ENCODE measurements at regions not wholly inside any gene's neighbourhood (a gene's known extent, or its start where the extent isn't known, plus 50 kb on each side); places are given as distances from the start of the nearest gene placed in this dataset.
"Not testable (repeated sequence)": the region's sequence is repeated elsewhere in the genome, so short reads cannot be mapped to it uniquely, and the experiment has no call there.

DNA sequence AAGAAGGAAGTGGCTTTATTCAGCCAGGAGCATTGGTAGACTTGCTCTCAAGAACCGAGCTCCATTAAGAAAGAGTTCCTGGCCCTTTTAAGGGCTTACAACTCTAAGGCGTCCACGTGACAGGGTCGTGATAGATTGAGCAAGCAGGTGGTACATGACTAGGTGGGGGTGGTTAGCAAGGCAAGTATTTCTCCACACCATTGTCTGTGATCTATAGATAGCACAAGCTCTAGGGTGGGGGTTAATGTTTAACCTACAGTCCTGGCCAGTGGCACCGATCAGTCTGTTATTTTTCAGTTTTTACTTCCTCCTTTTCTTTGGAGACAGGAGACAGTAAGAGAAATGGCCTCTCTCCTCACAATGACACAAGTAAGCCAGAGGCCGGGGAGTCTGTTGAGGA is 215.1 kb downstream of the UQCRFS1 start:
- not testable (repeated sequence) for H3K4me1 Mint-ChIP-seq; DNase-seq (ENCODE audit: low spot score in 2 of 2); H3K27ac Mint-ChIP-seq; H3K4me3 Mint-ChIP-seq; H3K36me3 Mint-ChIP-seq; ATAC-seq
- H3K9me3 Mint-ChIP-seq: peaks cover 17% of the 10 kb centered on the region

DNA sequence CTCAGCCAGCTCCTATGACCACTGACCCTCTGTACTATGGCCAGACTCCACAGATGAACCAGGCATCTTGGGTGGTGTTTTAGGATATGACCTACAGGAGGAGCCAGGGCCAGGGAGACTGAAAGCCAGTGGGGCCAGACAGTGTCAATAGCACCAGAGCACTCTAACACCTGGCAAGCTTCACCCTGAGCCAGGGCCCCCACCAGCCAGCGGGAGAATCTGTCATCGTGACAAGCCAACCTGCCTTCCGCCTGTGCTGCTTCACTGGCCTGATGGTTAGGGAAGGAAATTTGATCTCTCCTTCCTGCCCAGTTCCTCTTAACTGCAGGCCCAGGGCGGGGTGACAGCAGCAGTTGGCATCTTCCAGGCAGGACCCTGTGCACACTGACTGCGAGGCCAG is 222.4 kb downstream of the UQCRFS1 start:
- ATAC-seq (peak; percentile 11), DNase-seq (ENCODE audit: low spot score in 2 of 2) (no peak)
- Mint-ChIP-seq H3K27ac (no peak overlapping the region), H3K4me3 (no peak overlapping the region), H3K36me3 (no peaks in the 10 kb centered on the region), H3K9me3 (peaks cover 11% of the 10 kb centered on the region), H3K4me1 (no peaks in the 10 kb centered on the region)

DNA sequence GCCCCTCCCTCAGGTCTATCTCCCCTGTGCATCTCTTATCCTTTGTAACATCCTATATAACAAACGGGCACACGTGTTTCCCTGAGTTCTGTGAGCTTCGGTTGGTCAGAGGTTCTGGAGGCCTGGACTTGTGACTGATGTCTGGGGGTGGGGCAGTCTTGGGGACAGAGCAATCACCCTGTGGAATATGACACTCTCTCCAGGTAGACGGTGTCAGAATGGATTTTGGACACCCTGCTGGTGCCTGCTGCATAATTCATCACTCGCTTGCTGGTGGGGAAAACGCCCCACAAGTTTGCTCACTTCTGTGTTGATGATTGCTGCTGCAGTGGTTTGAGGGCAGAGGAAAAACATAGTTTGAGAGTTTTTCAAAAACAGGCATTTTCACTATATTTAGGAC is 223.2 kb downstream of the UQCRFS1 start:
- ATAC-seq (no peak), DNase-seq (ENCODE audit: low spot score in 2 of 2) (no peak)
- no peak overlapping the region for H3K27ac Mint-ChIP-seq
- no peaks in the 10 kb centered on the region for H3K36me3 Mint-ChIP-seq
- H3K9me3 Mint-ChIP-seq: peaks cover 11% of the 10 kb centered on the region
- H3K4me3 Mint-ChIP-seq: no peak overlapping the region
- no peaks in the 10 kb centered on the region for H3K4me1 Mint-ChIP-seq

DNA sequence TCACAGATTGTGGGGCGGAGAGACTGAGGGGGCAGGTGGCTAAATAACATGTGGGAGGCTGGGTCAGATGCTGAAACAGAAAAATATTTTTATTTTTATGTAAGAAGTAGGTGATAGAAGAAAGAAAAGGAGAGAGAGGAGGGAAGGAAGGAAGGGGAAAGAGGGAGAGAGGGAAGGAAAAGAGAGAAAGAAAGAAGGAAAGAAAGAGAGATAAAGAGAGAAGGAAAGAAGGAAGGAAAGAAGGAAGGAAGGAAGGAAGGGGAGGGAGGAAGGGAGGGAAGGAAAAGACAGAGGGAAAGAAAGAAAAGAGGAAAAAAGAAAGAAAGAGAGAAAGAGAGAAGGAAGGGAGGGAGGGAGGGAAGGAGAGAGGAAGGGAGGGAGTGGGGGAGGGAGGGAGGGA is 224.9 kb downstream of the UQCRFS1 start:
- ATAC-seq (no peak), DNase-seq (ENCODE audit: low spot score in 2 of 2) (no peak)
- Mint-ChIP-seq H3K27ac (no peak overlapping the region), H3K36me3 (no peaks in the 10 kb centered on the region), H3K4me3 (no peak overlapping the region), H3K9me3 (peaks cover 5% of the 10 kb centered on the region), H3K4me1 (no peaks in the 10 kb centered on the region)

DNA sequence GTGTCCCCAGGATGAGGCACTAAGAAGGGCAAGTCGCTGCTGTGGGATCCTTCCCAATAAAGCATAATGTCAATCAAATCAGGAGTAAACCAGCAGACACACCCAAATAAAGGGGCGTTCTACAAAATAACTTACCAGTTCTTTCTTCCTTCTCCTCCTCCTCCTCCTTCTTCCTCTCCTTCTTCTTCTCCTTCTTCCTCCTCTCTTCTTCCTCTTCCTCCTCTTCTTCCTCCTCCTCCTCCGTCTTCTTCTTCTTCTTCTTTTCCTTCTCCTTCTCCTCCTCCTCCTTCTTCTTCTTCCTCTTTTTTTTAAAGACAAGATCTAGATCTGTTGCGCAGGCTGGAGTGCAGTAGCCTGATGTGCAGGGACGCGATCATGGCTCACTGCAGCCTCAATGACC is 225.8 kb downstream of the UQCRFS1 start:
- Mint-ChIP-seq H3K4me1 (no peaks in the 10 kb centered on the region), H3K4me3 (no peak overlapping the region), H3K9me3 (peaks cover 3% of the 10 kb centered on the region), H3K36me3 (no peaks in the 10 kb centered on the region), H3K27ac (no peak overlapping the region)
- no peak for ATAC-seq
- no peak for DNase-seq (ENCODE audit: low spot score in 2 of 2)

DNA sequence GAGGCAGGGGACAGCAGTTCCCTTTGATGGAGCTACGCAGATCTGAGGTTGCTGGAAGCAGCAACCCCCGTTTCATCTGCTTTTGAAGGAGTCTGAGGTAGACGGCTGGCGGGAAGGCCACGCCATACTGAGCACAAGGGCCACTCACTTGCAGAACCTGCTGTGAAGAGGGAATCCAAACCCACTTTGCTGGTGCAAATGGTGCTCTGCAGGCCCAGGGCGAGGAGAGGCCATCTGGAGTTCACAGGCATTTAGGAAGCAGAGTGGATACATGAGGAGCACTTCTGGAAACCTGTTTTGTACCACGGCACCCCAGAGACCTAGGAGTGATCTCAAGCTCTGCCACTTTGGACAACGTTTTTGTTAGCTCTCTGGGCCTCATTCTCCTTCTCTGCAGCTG is 227.8 kb downstream of the UQCRFS1 start:
- no peaks in the 10 kb centered on the region for H3K36me3 Mint-ChIP-seq
- no peak overlapping the region for H3K27ac Mint-ChIP-seq
- no peak overlapping the region for H3K4me3 Mint-ChIP-seq
- DNase-seq (ENCODE audit: low spot score in 2 of 2) (no peak), ATAC-seq (no peak)
- no peaks in the 10 kb centered on the region for H3K4me1 Mint-ChIP-seq
- peaks cover 3% of the 10 kb centered on the region for H3K9me3 Mint-ChIP-seq

DNA sequence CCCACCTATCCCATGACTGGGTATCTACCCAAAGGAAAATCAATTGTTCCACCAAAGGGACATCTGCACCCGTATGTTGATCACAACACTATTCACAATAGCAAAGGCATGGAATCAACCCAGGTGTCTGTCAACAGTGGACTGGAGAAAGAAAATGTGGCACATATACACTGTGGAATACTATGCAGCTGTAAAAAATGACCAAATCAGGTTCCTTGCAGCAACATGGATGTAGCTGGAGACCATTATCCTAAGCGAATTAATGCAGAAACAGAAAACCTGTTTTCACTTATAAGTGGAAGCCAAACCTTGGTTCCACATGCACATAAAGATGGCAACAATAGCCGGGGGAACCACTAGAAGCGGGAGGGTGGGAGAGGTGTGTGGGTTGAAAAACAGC is 228.6 kb downstream of the UQCRFS1 start:
- H3K9me3 Mint-ChIP-seq: peaks cover 3% of the 10 kb centered on the region
- ATAC-seq: no peak
- no peaks in the 10 kb centered on the region for H3K4me1 Mint-ChIP-seq
- no peak overlapping the region for H3K27ac Mint-ChIP-seq
- DNase-seq (ENCODE audit: low spot score in 2 of 2): no peak
- H3K36me3 Mint-ChIP-seq: no peaks in the 10 kb centered on the region
- no peak overlapping the region for H3K4me3 Mint-ChIP-seq

DNA sequence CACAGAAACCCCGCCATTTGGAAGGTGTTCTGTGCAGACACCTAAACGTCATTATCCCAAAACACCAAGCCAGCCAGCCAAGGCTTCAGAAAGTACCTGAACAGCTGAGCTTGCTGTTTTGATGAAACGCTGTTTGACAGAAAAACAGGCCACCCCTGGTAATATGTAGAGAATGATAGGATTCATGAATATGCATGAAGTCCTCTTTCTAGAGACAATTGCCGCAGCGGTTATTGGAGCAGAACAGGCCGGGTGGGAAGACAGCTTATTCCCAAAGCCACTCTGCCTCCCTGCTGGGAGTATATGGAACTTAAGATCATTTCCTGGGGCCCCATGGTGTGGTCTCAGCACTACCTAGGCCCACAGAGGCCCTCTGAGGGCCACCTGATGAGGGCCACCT is 229.5 kb downstream of the UQCRFS1 start:
- DNase-seq (ENCODE audit: low spot score in 2 of 2) (no peak), ATAC-seq (no peak)
- Mint-ChIP-seq H3K27ac (no peak overlapping the region), H3K4me3 (no peak overlapping the region), H3K9me3 (peaks cover 3% of the 10 kb centered on the region), H3K4me1 (no peaks in the 10 kb centered on the region), H3K36me3 (no peaks in the 10 kb centered on the region)

DNA sequence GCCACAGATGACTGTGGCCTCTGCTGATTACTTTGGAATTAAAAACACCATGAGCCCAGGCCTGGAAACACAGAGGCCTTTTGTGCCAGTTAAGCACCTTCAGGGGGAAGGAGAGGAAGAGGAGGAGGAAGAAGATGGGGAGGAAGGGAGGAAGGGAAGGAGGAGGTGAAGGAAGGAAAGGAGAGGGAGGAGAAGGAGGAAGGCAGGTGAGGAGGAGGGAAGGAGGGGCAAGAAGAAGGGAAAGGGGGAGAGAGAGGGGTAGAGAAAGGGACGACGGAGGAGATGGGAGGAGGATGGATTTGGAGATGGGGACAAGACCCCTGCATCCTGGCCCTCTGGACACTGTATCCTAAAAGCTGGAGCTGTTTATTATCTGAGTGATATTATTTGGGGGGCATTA is 231.0 kb downstream of the UQCRFS1 start:
- no peaks in the 10 kb centered on the region for H3K4me1 Mint-ChIP-seq

DNA sequence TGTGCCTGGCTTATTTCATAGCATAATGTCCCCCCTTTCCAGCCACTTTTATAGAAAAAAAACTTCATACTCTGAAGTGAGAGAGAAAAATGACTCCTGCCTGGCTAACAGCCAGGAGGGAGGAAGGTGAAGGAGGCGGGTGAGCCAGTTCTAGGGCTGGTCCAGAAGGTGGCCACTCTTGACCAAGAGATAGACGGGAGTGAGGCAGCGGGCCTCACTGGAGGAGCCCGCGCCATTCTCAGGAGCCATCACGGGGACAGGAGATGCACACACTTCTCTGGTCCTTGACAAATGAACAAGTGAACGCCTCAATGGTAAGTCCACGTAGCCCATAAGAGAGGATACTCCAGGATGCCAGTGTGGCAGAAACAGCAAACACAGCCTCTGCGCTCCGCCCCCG is 231.4 kb downstream of the UQCRFS1 start:
- Mint-ChIP-seq H3K9me3 (no peaks in the 10 kb centered on the region), H3K36me3 (no peaks in the 10 kb centered on the region), H3K4me1 (no peaks in the 10 kb centered on the region), H3K27ac (no peak overlapping the region), H3K4me3 (no peak overlapping the region)
- ATAC-seq (no peak), DNase-seq (ENCODE audit: low spot score in 2 of 2) (no peak)

More for the DNA sequence above, 231.0 kb downstream of the UQCRFS1 start:
- no peak for DNase-seq (ENCODE audit: low spot score in 2 of 2)
- Mint-ChIP-seq H3K9me3 (no peaks in the 10 kb centered on the region), H3K36me3 (no peaks in the 10 kb centered on the region), H3K4me3 (no peak overlapping the region), H3K27ac (no peak overlapping the region)
- ATAC-seq: no peak

DNA sequence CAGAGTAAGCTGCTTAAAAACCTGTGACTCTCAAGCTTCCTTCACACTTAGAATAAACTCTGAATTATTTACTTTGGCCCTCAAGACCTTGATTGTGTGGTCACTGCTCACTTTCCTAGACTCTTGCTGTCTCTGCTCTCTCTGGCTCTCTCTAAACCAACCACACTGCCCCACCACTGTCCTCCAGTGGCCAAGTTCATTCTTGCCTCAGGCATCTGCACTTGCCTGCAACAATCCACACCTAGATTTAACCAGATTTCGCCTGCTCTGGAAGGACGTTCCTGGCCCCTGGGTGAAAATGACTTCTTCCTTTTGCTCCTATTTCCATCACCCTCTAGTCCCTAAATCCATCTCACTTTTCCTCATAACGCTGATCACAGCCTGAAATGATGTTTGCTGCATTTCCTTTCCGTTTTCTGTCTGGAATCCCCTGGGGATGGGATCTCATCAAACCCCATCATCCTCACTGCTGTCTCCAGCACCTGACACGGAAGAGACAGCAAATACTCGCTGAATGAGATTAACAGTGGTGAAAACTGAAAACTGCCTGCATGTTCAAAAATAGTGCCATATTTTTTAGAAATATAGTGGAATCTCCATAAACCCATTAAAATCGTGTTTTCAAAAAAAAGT is 232.6 kb downstream of the UQCRFS1 start:
- Mint-ChIP-seq H3K27ac (no peak overlapping the region), H3K4me1 (no peaks in the 10 kb centered on the region), H3K36me3 (no peaks in the 10 kb centered on the region), H3K4me3 (no peak overlapping the region), H3K9me3 (no peaks in the 10 kb centered on the region)
- DNase-seq (ENCODE audit: low spot score in 2 of 2) (no peak), ATAC-seq (no peak)

DNA sequence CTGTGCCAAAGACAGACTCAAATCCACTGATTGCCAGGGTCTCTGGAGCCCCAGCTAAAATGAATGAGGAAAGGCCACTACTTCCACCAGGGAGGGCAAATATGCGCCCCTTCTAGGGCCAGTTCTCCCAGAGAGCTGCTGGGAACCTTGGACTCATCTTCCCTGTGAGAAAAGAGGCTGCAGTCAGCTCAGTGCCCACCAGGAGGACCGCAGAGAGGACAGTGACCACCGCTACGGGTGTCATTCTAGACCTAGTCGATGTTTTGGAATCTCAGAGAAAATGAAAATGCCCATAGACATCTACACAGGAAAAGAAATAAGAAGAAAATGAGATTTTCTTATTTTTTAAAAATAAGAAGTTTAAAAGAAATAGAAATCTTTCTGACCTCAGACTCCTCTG is 235.1 kb downstream of the UQCRFS1 start:
- Mint-ChIP-seq H3K27ac (no peak overlapping the region), H3K36me3 (no peaks in the 10 kb centered on the region), H3K9me3 (no peaks in the 10 kb centered on the region), H3K4me3 (no peak overlapping the region), H3K4me1 (no peaks in the 10 kb centered on the region)
- no peak for DNase-seq (ENCODE audit: low spot score in 2 of 2)
- ATAC-seq: no peak

DNA sequence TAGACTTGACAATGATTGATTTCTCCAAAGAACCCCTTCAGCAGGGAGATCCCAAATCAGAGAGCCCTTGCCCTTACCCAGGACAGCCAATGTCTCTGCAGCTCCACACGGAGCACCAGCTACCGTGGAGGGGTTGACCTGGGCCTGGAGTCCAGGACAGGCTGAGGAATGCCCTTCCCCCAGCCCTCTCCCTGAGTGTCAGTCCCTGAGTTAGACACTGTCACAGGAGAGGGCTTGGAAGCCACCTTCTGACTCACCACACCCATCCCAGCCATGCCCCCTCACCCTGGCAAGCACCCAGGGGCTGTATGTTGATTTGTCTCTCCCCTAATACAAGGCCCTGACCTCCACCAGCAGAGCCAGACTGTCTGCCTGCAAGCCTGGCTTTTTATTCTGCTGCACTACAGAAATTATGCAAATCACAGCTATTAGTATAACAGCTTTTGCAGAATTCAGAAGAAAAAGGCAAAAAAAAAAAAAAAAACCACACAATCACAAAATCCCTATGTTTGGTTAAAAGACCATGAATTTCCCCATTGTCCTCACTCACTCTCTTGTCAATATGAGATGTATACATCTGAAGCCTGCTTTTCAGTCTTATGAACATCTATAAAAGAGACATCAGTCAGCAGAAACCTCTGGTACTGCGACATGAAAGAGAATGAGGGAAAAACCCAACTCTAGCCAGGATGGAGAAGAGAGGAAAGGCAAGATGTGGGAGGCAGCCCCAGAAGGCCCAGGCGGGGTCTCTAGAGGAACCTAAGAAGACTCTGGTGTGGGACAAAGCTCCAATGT is 240.7 kb downstream of the UQCRFS1 start:
- no peaks in the 10 kb centered on the region for H3K9me3 Mint-ChIP-seq
- H3K4me1 Mint-ChIP-seq: no peaks in the 10 kb centered on the region
- H3K4me3 Mint-ChIP-seq: no peak overlapping the region
- H3K36me3 Mint-ChIP-seq: no peaks in the 10 kb centered on the region
- no peak for DNase-seq (ENCODE audit: low spot score in 2 of 2)
- H3K27ac Mint-ChIP-seq: no peak overlapping the region
- ATAC-seq: no peak

DNA sequence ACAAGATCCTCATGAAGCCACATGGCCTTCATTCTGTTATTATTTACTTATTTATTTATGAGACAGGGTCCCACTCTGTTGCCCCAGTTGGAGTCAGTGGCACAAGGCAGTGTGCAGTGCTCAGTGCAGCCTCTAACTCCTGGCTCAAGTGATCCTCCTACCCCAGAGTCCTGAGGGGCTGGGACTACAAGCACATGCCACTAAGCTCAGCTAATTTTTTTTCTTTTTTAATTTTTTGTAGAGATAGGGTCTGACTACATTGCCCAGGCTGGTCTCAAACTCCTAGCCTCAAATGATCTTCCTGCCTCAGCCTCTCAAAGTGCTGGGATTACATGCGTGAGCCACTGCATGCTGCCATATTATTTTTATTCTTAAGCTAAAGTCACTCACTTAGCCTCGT is 241.4 kb downstream of the UQCRFS1 start:
- no peak overlapping the region for H3K27ac Mint-ChIP-seq
- no peaks in the 10 kb centered on the region for H3K4me1 Mint-ChIP-seq
- H3K36me3 Mint-ChIP-seq: no peaks in the 10 kb centered on the region
- DNase-seq (ENCODE audit: low spot score in 2 of 2) (no peak), ATAC-seq (no peak)
- no peak overlapping the region for H3K4me3 Mint-ChIP-seq
- no peaks in the 10 kb centered on the region for H3K9me3 Mint-ChIP-seq

DNA sequence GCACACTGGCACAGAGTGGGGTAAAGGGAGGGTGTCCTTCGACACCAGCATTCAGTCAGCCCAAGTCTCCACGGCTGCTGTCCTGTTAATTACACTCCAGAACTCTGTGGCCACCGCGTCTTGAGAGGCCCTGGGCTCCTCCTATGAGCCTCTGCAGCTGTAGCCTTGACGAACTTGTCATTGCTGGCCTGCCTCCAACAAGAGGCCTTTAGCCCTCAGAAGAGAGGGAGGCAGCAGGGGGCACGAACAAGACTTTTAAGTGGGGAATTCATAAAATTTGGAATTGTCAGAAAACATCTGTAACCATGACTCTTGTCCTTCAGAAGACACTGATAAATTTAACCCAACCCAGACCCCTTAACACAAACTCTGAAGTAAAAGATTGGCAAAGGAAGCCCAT is 241.9 kb downstream of the UQCRFS1 start:
- H3K4me3 Mint-ChIP-seq: no peak overlapping the region
- no peak overlapping the region for H3K27ac Mint-ChIP-seq
- H3K9me3 Mint-ChIP-seq: no peaks in the 10 kb centered on the region
- ATAC-seq (no peak), DNase-seq (ENCODE audit: low spot score in 2 of 2) (no peak)
- H3K36me3 Mint-ChIP-seq: no peaks in the 10 kb centered on the region
- no peaks in the 10 kb centered on the region for H3K4me1 Mint-ChIP-seq

DNA sequence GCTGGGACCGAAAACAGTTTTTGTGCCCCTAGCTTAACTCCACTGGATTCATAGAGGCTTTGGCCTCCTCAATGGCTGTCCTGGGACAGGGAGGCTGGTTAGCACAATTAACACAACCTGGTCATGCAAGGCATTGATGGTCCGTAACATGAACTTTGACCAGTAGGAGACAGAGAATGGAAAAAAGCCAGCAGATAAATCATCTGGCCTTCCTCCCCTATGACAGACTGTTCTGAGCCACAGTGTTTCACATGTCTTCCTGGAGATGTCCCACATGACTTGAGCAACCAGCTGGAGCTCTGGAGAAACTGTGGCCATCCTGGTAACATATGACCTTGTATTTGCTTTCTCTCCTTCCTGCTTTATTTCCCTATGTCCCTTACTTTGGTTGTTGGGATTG is 244.2 kb downstream of the UQCRFS1 start:
- no peak overlapping the region for H3K27ac Mint-ChIP-seq
- ATAC-seq (no peak), DNase-seq (ENCODE audit: low spot score in 2 of 2) (no peak)
- no peaks in the 10 kb centered on the region for H3K4me1 Mint-ChIP-seq
- H3K4me3 Mint-ChIP-seq: no peak overlapping the region
- H3K36me3 Mint-ChIP-seq: no peaks in the 10 kb centered on the region
- no peaks in the 10 kb centered on the region for H3K9me3 Mint-ChIP-seq
